DMS 273 (cell line): ENCODE measurements at regions not wholly inside any gene's neighbourhood (a gene's known extent, or its start where the extent isn't known, plus 50 kb on each side); places are given as distances from the start of the nearest gene placed in this dataset.
"Not testable (repeated sequence)": the region's sequence is repeated elsewhere in the genome, so short reads cannot be mapped to it uniquely, and the experiment has no call there.

Experiments used
- DNase-seq: peaks from one replicate; lab custom pipeline; 2025; ENCODE audit not compliant: unreplicated experiment; lab: John Stamatoyannopoulos, UW

GRCh38 chr14:100416921-100417860 lies 94.1 kb downstream of the SLC25A47 start:
- DNase-seq, result peak; percentile 90

- DNase-seq, result peak; percentile 35
These were observed 96.7 kb downstream of the SLC25A47 start for GRCh38 chr14:100419856-100420255.

GRCh38 chr14:100421756-100422470 lies 98.8 kb downstream of the SLC25A47 start:
- DNase-seq, result peak; percentile 93

GRCh38 chr14:100422556-100423316 lies 99.6 kb downstream of the SLC25A47 start:
- no peak for DNase-seq

GRCh38 chr14:100423317-100424010 lies 100.3 kb downstream of the SLC25A47 start:
- no peak for DNase-seq

GRCh38 chr14:100424504-100425428 lies 101.6 kb downstream of the SLC25A47 start:
- no peak for DNase-seq

- no peak for DNase-seq
These were observed 102.3 kb downstream of the SLC25A47 start for GRCh38 chr14:100425429-100425827.

GRCh38 chr14:100426314-100426713 lies 103.2 kb downstream of the SLC25A47 start:
- DNase-seq, result no peak

- DNase-seq, result no peak
These were observed 104.0 kb downstream of the SLC25A47 start for GRCh38 chr14:100427166-100427565.

- DNase-seq, result no peak
These were observed 105.6 kb downstream of the SLC25A47 start for GRCh38 chr14:100428727-100429126.

- DNase-seq, result no peak
These were observed 106.4 kb downstream of the SLC25A47 start for GRCh38 chr14:100429537-100429936.

- no peak for DNase-seq
These were observed 107.4 kb downstream of the SLC25A47 start for GRCh38 chr14:100430571-100430970.

GRCh38 chr14:100431461-100431860 lies 108.3 kb downstream of the SLC25A47 start:
- not testable (repeated sequence) for DNase-seq

- DNase-seq, result peak; percentile 41
These were observed 109.7 kb downstream of the SLC25A47 start for GRCh38 chr14:100432652-100433427.

GRCh38 chr14:100433428-100433814 lies 110.3 kb downstream of the SLC25A47 start:
- no peak for DNase-seq

- no peak for DNase-seq
These were observed 111.0 kb downstream of the SLC25A47 start for GRCh38 chr14:100434033-100434601.

- no peak for DNase-seq
These were observed 111.8 kb downstream of the SLC25A47 start for GRCh38 chr14:100434911-100435438.

GRCh38 chr14:100435459-100435858 lies 112.3 kb downstream of the SLC25A47 start:
- no peak for DNase-seq
